Duodenal mucosa (tissue), 2 donors: ENCODE measurements at regions not wholly inside any gene's neighbourhood (a gene's known extent, or its start where the extent isn't known, plus 50 kb on each side); places are given as distances from the start of the nearest gene placed in this dataset.
A peak's percentile ranks its signal among the peaks of the same experiment; 100 is the strongest.

ENCODE experiments used
- H3K27ac ChIP-seq: one replicate; pipeline ENCODE4 v1.7.0; 2013; ENCODE audit warnings: low read depth, low read length
- H3K27me3 ChIP-seq, 2 donors: one replicate each; pipeline ENCODE4 v1.7.0; 2013; ENCODE audit warnings: low read length in 2 of 2, control low read depth in 1 of 2; ENCODE audit not compliant: insufficient read depth in 2 of 2, control insufficient read depth in 1 of 2
- H3K36me3 ChIP-seq, 2 donors: one replicate each; pipeline ENCODE4 v1.7.0; 2013; ENCODE audit warnings: low read length in 2 of 2, control low read depth in 1 of 2; ENCODE audit not compliant: insufficient read depth in 2 of 2, control insufficient read depth in 1 of 2
- H3K4me1 ChIP-seq, 2 donors: one replicate each; pipeline ENCODE4 v1.7.0; 2013; ENCODE audit warnings: low read length in 2 of 2, control low read depth in 1 of 2; ENCODE audit not compliant: insufficient read depth in 2 of 2, control insufficient read depth in 1 of 2
- H3K4me3 ChIP-seq, 2 donors: one replicate each; pipeline ENCODE4 v1.7.0; 2013; ENCODE audit warnings: low read length in 2 of 2, low read depth in 1 of 2
- H3K9ac ChIP-seq, 2 donors: one replicate each; pipeline ENCODE4 v1.7.0; 2013; ENCODE audit warnings: low read length in 2 of 2, low read depth in 1 of 2
- H3K9me3 ChIP-seq, 2 donors: one replicate each; pipeline ENCODE4 v1.7.0; 2013; ENCODE audit warnings: low read length in 2 of 2, control low read depth in 1 of 2; ENCODE audit not compliant: control insufficient read depth in 1 of 2

- Histone ChIP-seq H3K36me3 (no peaks in the 10 kb centered on the region), H3K9ac (no peak overlapping the region), H3K27ac (no peak overlapping the region), H3K27me3 (no peaks in the 10 kb centered on the region), H3K4me1 (no peaks in the 10 kb centered on the region), H3K9me3 (no peaks in the 10 kb centered on the region), H3K4me3 (no peak overlapping the region)
These were observed 83.0 kb upstream of the WSCD2 start for GRCh38 chr12:108046135-108046534.

GRCh38 chr12:108046650-108047049 is 82.4 kb upstream of the WSCD2 start:
- H3K4me3 ChIP-seq = peak overlapping the region in 1 of 2 donors; percentile 28

DNA sequence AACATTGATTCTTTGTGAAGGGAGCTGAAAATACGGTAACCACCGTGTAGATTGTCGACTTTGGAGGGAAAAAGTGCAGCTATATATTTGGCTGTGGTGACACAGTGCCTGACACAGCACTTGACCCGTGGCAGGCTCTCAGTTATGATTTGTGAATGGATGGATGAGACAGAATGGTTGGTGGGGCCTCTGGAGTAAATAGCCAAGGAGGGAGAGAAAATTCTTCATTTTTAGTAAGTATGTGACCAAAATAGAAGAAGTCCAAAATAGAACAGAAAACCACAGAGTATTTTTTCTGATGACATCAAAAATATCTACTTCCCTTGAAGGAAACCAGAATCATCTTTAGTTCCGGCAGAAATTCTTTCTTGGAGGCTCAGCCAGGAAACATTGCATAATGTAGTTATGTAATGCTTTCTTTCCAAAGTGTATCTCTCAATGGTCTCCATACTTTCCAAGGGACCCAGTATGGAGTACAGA is 82.0 kb upstream of the WSCD2 start:
- H3K9ac ChIP-seq = no peak overlapping the region
- H3K27ac ChIP-seq = no peak overlapping the region
- H3K4me3 ChIP-seq = peak overlapping the region in 1 of 2 donors; percentile 28
- H3K27me3 ChIP-seq = no peaks in the 10 kb centered on the region
- H3K4me1 ChIP-seq = no peaks in the 10 kb centered on the region
- H3K9me3 ChIP-seq = no peaks in the 10 kb centered on the region
- H3K36me3 ChIP-seq = no peaks in the 10 kb centered on the region

More at GRCh38 chr12:108046650-108047049, 82.4 kb upstream of the WSCD2 start:
- Histone ChIP-seq H3K9me3 (no peaks in the 10 kb centered on the region), H3K36me3 (no peaks in the 10 kb centered on the region), H3K27ac (no peak overlapping the region), H3K9ac (no peak overlapping the region), H3K4me1 (no peaks in the 10 kb centered on the region), H3K27me3 (no peaks in the 10 kb centered on the region)

DNA sequence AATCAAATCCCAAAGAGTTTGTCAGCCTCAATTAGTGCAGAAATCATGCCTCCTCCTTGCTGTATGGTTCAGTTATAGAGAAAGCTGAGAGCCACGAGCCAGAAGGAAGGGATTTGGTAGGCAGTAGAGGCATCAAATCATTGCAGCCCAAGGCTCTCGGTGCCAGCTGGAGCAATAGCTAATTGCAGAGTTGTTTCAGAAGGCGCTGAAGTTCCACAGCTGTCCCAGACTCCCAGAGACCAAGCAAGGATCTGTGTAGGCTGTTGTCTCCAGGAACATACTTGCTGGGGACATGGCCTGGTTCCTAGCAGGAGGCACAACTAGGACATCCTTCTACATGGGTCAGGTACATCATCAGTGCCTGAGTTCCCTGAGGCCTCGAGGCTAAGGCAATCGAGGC is 80.4 kb upstream of the WSCD2 start:
- Histone ChIP-seq H3K4me1 (no peaks in the 10 kb centered on the region), H3K9ac (no peak overlapping the region), H3K4me3 (no peak overlapping the region), H3K36me3 (no peaks in the 10 kb centered on the region), H3K27me3 (no peaks in the 10 kb centered on the region), H3K9me3 (no peaks in the 10 kb centered on the region), H3K27ac (no peak overlapping the region)

GRCh38 chr12:108050696-108051095 is 78.4 kb upstream of the WSCD2 start:
- Histone ChIP-seq H3K9me3 (no peaks in the 10 kb centered on the region), H3K4me3 (no peak overlapping the region), H3K9ac (no peak overlapping the region), H3K27me3 (no peaks in the 10 kb centered on the region), H3K36me3 (no peaks in the 10 kb centered on the region), H3K4me1 (no peaks in the 10 kb centered on the region), H3K27ac (no peak overlapping the region)

- Histone ChIP-seq H3K4me1 (no peaks in the 10 kb centered on the region), H3K36me3 (no peaks in the 10 kb centered on the region), H3K4me3 (no peak overlapping the region), H3K27ac (no peak overlapping the region), H3K27me3 (no peaks in the 10 kb centered on the region), H3K9me3 (no peaks in the 10 kb centered on the region), H3K9ac (no peak overlapping the region)
These were observed 76.8 kb upstream of the WSCD2 start for GRCh38 chr12:108052260-108052659.

- Histone ChIP-seq H3K27me3 (no peaks in the 10 kb centered on the region), H3K27ac (no peak overlapping the region), H3K4me1 (no peaks in the 10 kb centered on the region), H3K4me3 (no peak overlapping the region), H3K9me3 (no peaks in the 10 kb centered on the region), H3K9ac (no peak overlapping the region), H3K36me3 (no peaks in the 10 kb centered on the region)
These were observed 75.6 kb upstream of the WSCD2 start for GRCh38 chr12:108053512-108053911.

- H3K4me1 ChIP-seq = no peaks in the 10 kb centered on the region
- no peak overlapping the region for H3K4me3 ChIP-seq
- H3K27me3 ChIP-seq = no peaks in the 10 kb centered on the region
- H3K9ac ChIP-seq = no peak overlapping the region
- no peaks in the 10 kb centered on the region for H3K36me3 ChIP-seq
- no peak overlapping the region for H3K27ac ChIP-seq
- no peaks in the 10 kb centered on the region for H3K9me3 ChIP-seq
These were observed 74.6 kb upstream of the WSCD2 start for GRCh38 chr12:108054496-108054895.

DNA sequence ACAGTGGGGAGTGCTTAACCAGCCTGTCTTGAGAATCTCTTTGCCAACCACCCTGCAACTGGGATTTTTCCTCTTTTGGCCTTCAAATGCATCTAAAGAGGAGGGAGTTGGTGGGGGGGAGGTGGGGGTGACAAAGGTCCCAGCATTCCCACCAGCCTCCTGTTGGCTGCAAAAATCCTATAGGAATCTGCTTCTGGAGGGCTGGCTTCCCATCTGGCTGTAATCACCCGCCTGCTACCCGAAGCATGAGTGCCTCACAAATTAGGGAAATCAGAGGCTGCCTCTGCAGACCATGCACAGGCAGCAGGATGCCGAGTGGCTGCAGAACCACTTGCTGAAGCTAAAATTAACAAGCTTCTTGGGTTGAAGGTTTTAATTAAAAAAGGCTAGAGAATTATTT is 73.9 kb upstream of the WSCD2 start:
- H3K27me3 ChIP-seq = no peaks in the 10 kb centered on the region
- H3K4me1 ChIP-seq = no peaks in the 10 kb centered on the region
- H3K27ac ChIP-seq = no peak overlapping the region
- no peaks in the 10 kb centered on the region for H3K36me3 ChIP-seq
- no peak overlapping the region for H3K4me3 ChIP-seq
- no peak overlapping the region for H3K9ac ChIP-seq
- no peaks in the 10 kb centered on the region for H3K9me3 ChIP-seq

DNA sequence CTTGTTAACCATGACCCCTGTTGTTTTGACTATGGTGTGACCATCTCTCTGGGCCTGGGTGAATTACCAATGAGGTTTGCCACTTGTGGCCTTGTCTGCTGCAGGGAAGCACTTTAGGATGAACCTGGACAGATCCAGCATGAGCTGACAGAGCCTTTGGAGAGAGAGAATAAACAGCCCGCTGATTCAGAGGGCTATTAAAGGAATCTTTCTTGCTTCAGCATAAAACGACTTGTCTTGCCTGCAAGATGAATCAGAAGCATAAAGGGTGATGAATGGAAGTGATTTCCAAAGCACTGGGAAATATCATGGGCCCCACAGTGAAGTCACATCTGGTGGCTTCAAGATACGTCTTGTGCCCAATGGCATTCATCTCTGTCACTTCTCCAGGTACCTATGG is 69.0 kb upstream of the WSCD2 start:
- no peaks in the 10 kb centered on the region for H3K27me3 ChIP-seq
- H3K9me3 ChIP-seq = no peaks in the 10 kb centered on the region
- no peaks in the 10 kb centered on the region for H3K4me1 ChIP-seq
- H3K9ac ChIP-seq = no peak overlapping the region
- H3K4me3 ChIP-seq = no peak overlapping the region
- no peaks in the 10 kb centered on the region for H3K36me3 ChIP-seq
- H3K27ac ChIP-seq = no peak overlapping the region

DNA sequence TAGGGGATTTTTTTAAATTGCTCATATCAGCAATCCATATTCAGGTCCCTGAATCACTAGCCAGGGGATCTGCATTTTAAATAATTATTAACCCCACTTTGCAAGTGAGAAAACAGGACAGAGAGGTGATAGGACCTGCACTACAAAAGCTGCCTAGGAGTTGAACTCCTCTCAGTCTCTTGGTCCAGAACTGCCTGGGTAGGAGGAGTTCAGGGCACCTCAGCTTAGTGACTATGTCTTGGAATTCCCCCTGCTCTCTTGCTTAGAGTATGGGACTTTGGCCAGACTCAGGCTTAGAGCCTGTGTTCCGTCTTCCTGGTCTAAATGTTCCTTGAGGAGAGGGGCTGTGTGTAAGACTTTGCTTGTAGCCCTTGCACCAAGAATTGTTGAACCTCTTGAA is 68.2 kb upstream of the WSCD2 start:
- no peak overlapping the region for H3K4me3 ChIP-seq
- no peaks in the 10 kb centered on the region for H3K4me1 ChIP-seq
- H3K9ac ChIP-seq = no peak overlapping the region
- no peaks in the 10 kb centered on the region for H3K27me3 ChIP-seq
- H3K27ac ChIP-seq = no peak overlapping the region
- no peaks in the 10 kb centered on the region for H3K36me3 ChIP-seq
- no peaks in the 10 kb centered on the region for H3K9me3 ChIP-seq
